PFSK-1 (cell line): ENCODE measurements at regions not wholly inside any gene's neighbourhood (a gene's known extent, or its start where the extent isn't known, plus 50 kb on each side); places are given as distances from the start of the nearest gene placed in this dataset.

Experiments used
- POLR2AphosphoS5 ChIP-seq: IDR thresholded peaks from 2 replicates; pipeline ENCODE4 v1.6.1; 2012; ENCODE audit warnings: low read depth, mild to moderate bottlenecking, control low read depth, low read length, moderate library complexity
- REST ChIP-seq, 2 experiments: IDR thresholded peaks; 2 replicates each; pipeline versions ENCODE4 v1.6.1 to v1.8.0; 2011 to 2012; ENCODE audit warnings: low read depth in 2 of 2, low read length in 2 of 2, control low read depth in 1 of 2, inconsistent platforms in 1 of 2, mild to moderate bottlenecking in 1 of 2, moderate library complexity in 1 of 2; ENCODE audit not compliant: insufficient read depth in 1 of 2
- TAF1 ChIP-seq: IDR thresholded peaks from 2 replicates; pipeline ENCODE4 v1.6.1; 2012; ENCODE audit warnings: low read length, control low read depth, borderline replicate concordance; ENCODE audit not compliant: insufficient read depth

GRCh38 chr19:28388988-28389387 is 824.0 kb downstream of the UQCRFS1 start:
- TF ChIP-seq TAF1 (no peak), POLR2AphosphoS5 (no peak), REST (IDR thresholded peaks at IDR 0.05; ENCODE audit: insufficient read depth in 1 of 2, low read depth in 2 of 2, low read length in 2 of 2) (no peak)
